ENCODE measurements at regions not wholly inside any gene's neighbourhood (a gene's known extent, or its start where the extent isn't known, plus 50 kb on each side); places are given as distances from the start of the nearest gene placed in this dataset.

DNA sequence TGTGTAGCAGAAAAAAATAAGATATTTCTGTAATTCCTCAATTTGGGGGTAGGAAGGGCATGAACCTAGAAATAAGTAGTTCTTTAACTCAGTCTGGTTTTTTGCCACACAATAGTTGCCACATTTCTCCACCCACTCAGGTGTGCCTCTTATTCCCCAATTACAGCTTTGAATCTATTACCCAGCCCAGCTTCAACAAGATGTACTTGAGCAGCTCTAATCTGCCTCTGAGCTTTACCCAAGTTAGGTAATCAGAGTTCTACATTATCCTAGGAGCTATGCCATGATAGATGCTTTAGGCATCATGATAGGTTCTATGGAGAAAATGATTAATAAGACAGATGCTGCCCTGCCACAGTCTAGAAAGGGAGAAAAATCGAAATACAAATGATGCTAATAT is 117.4 kb upstream of the GPRIN3 start:
- Histone ChIP-seq H3K9me3 (ENCODE audit: control insufficient read depth, insufficient read depth, low read length) (no peaks in the 10 kb centered on the region), H3K4me3 (ENCODE audit: low read length) (no peak overlapping the region), H3K4me1 (ENCODE audit: control insufficient read depth, low read length) (no peaks in the 10 kb centered on the region), H3K4me2 (ENCODE audit: low read length) (no peak overlapping the region), H3F3A (ENCODE audit: control insufficient read depth, insufficient read depth) (no peaks in the 10 kb centered on the region), H3K36me3 (ENCODE audit: control insufficient read depth, low read length) (no peaks in the 10 kb centered on the region), H4K20me1 (ENCODE audit: control insufficient read depth, insufficient read depth, low read depth, low read length) (no peaks in the 10 kb centered on the region), H3K79me2 (ENCODE audit: control insufficient read depth, low read length) (no peaks in the 10 kb centered on the region), H3K27ac (ENCODE audit: low read depth, low read length) (no peak overlapping the region), H3K9me2 (replicated peaks; ENCODE audit: control insufficient read depth, low read length) (no peaks in the 10 kb centered on the region), H3K27me3 (ENCODE audit: control insufficient read depth, low read length) (no peaks in the 10 kb centered on the region)
- TF ChIP-seq EZH2phosphoT487 (IDR thresholded peaks at IDR 0.05; ENCODE audit: borderline replicate concordance, low read length) = no peak
- TF ChIP-seq, protein P1, sequence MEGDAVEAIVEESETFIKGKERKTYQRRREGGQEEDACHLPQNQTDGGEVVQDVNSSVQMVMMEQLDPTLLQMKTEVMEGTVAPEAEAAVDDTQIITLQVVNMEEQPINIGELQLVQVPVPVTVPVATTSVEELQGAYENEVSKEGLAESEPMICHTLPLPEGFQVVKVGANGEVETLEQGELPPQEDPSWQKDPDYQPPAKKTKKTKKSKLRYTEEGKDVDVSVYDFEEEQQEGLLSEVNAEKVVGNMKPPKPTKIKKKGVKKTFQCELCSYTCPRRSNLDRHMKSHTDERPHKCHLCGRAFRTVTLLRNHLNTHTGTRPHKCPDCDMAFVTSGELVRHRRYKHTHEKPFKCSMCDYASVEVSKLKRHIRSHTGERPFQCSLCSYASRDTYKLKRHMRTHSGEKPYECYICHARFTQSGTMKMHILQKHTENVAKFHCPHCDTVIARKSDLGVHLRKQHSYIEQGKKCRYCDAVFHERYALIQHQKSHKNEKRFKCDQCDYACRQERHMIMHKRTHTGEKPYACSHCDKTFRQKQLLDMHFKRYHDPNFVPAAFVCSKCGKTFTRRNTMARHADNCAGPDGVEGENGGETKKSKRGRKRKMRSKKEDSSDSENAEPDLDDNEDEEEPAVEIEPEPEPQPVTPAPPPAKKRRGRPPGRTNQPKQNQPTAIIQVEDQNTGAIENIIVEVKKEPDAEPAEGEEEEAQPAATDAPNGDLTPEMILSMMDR (IDR thresholded peaks at IDR 0.05; ENCODE audit: low read depth, low read length, poor library complexity, severe bottlenecking) = no peak

DNA sequence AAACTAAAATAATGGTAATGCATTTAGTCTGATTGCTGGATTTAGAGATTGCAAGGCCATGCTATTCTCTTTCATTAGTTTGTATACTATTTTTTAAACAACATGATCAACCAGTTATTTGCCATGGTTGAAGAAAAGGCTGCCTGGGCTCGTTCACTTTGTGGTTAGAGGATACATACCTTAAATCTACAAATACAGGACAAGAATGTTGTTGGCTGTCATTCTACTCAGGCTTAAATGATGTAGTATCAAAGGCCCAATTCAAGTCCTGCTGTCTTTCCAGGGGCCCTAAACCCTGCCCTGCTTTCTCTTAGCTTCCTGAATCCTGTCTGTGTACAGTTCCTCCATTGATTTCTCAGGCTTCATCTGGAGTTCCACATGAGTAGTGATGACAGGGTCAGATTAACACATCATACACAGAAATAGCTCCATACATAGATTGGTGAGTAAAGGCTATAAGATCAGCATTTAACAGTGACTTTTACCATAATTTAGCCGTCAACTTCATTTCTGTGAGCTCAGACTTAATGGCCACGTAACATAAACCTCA is 114.9 kb upstream of the GPRIN3 start:
- no peaks in the 10 kb centered on the region for H3K4me1 ChIP-seq (ENCODE audit: control insufficient read depth, low read length)
- H3K27me3 ChIP-seq (ENCODE audit: control insufficient read depth, low read length) = no peaks in the 10 kb centered on the region
- H3K4me2 ChIP-seq (ENCODE audit: low read length) = no peak overlapping the region
- H3K27ac ChIP-seq (ENCODE audit: low read depth, low read length) = no peak overlapping the region
- H3K9me3 ChIP-seq (ENCODE audit: control insufficient read depth, insufficient read depth, low read length) = no peaks in the 10 kb centered on the region
- no peak overlapping the region for H3K4me3 ChIP-seq (ENCODE audit: low read length)
- H3K9me2 ChIP-seq (replicated peaks; ENCODE audit: control insufficient read depth, low read length) = no peaks in the 10 kb centered on the region
- no peaks in the 10 kb centered on the region for H3K79me2 ChIP-seq (ENCODE audit: control insufficient read depth, low read length)
- no peaks in the 10 kb centered on the region for H4K20me1 ChIP-seq (ENCODE audit: control insufficient read depth, insufficient read depth, low read depth, low read length)
- no peaks in the 10 kb centered on the region for H3K36me3 ChIP-seq (ENCODE audit: control insufficient read depth, low read length)
- H3F3A ChIP-seq (ENCODE audit: control insufficient read depth, insufficient read depth) = no peaks in the 10 kb centered on the region
- TF ChIP-seq, protein P1 (IDR thresholded peaks at IDR 0.05; ENCODE audit: low read depth, low read length, poor library complexity, severe bottlenecking) = no peak
- no peak for TF ChIP-seq EZH2phosphoT487 (IDR thresholded peaks at IDR 0.05; ENCODE audit: borderline replicate concordance, low read length)

DNA sequence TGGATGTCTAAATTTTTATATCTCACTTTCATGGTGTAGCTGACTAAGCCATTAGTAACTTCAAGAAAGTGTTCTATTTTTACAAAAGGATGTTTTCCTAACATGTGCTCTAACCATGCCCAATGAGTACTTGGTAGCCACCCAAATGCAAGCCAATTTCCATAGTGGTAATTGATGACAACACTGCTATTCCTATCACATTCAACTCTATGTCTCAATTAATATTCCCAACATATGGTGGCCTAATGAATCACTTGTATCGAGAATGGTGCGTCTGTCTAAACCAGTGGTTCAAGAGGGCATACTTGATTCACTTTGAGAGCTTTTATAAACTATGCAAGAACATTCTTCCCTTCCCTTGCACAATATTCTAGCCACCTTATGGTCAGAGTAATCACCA is 112.9 kb upstream of the GPRIN3 start:
- no peak overlapping the region for H3K27ac ChIP-seq (ENCODE audit: low read depth, low read length)
- H3K9me3 ChIP-seq (ENCODE audit: control insufficient read depth, insufficient read depth, low read length) = no peaks in the 10 kb centered on the region
- no peaks in the 10 kb centered on the region for H3K27me3 ChIP-seq (ENCODE audit: control insufficient read depth, low read length)
- H3K4me3 ChIP-seq (ENCODE audit: low read length) = no peak overlapping the region
- no peak overlapping the region for H3K4me2 ChIP-seq (ENCODE audit: low read length)
- no peaks in the 10 kb centered on the region for H4K20me1 ChIP-seq (ENCODE audit: control insufficient read depth, insufficient read depth, low read depth, low read length)
- no peak for TF ChIP-seq EZH2phosphoT487 (IDR thresholded peaks at IDR 0.05; ENCODE audit: borderline replicate concordance, low read length)
- TF ChIP-seq, protein P1 (IDR thresholded peaks at IDR 0.05; ENCODE audit: low read depth, low read length, poor library complexity, severe bottlenecking) = no peak
- H3K4me1 ChIP-seq (ENCODE audit: control insufficient read depth, low read length) = no peaks in the 10 kb centered on the region
- H3F3A ChIP-seq (ENCODE audit: control insufficient read depth, insufficient read depth) = no peaks in the 10 kb centered on the region
- no peaks in the 10 kb centered on the region for H3K79me2 ChIP-seq (ENCODE audit: control insufficient read depth, low read length)
- H3K36me3 ChIP-seq (ENCODE audit: control insufficient read depth, low read length) = no peaks in the 10 kb centered on the region
- no peaks in the 10 kb centered on the region for H3K9me2 ChIP-seq (replicated peaks; ENCODE audit: control insufficient read depth, low read length)

Data from DOHH2 (cell line).